GM20000 (cell line): ENCODE measurements at regions not wholly inside any gene's neighbourhood (a gene's known extent, or its start where the extent isn't known, plus 50 kb on each side); places are given as distances from the start of the nearest gene placed in this dataset.

ENCODE experiments used
- DNase-seq: peaks from one replicate; pipeline ENCODE4 v3.0.0; 2012; ENCODE audit warnings: low spot score
- CTCF ChIP-seq: IDR thresholded peaks from 2 replicates; pipeline ENCODE4 v1.5.1; 2012; ENCODE audit warnings: mild to moderate bottlenecking, control low read depth; ENCODE audit errors: extremely low read depth, missing control alignments

DNA sequence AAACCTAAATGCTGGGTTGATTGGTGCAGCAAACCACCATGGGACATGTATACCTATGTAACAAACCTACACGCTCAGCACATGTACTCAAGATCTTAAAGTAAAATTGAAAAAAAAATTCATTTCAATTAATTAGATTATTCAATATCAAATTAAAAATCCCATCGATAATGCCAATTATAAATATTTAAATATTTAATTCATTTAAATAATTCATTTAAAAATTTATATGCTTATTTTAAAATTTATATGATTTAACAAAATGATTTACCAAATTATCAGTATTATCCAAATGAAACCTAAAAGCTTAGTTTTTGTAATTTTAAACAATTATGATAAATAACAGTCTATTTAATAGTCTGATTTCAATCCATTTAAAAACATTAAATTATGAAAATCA is 560.4 kb downstream of the NUP35 start:
- DNase-seq = no peak
- TF ChIP-seq CTCF = no peak

- DNase-seq = no peak
- TF ChIP-seq CTCF = no peak
Measured at GRCh38 chr2:183696028-183696427, 571.8 kb downstream of the NUP35 start.

GRCh38 chr2:183709829-183710228 is 585.6 kb downstream of the NUP35 start:
- DNase-seq = no peak
- no peak for TF ChIP-seq CTCF

DNA sequence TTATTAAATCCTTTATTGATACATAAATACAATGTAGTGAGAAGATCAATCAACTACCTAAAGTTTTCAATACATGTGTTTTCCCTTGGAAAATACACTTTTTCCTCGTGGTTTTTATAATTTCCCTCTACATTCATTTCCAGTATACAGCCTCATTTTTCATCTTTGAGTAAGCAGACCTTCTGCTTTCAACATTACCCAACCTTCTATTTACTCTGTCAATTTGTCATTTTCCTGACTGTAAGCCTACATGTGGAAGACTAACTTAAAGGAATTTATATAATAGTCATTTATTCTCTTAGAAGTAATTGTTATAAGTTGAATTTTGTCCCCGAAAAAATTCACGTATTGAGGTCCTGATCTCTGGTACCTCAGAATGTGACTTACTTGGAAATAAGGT is 594.0 kb downstream of the NUP35 start:
- DNase-seq = no peak
- no peak for TF ChIP-seq CTCF

DNA sequence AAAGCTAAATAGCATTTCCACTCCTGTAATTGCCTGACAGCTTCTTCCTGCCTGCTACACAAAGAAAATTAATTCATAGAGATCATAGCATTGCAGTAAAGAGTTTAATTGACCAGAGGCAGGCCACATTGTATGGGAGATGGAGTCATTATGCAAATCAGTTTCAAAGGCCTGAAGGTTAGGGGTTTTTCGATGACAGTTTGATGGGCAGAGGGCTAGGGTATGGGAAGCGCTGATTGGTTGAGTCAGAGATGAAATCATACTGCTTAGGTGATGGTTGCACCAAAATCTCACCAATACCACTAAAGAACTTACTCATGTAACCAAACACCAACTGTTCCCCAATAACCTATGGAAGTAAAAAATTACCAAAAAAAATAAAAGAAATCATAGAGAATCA is 599.0 kb downstream of the NUP35 start:
- no peak for DNase-seq
- no peak for TF ChIP-seq CTCF

GRCh38 chr2:183729380-183729779 is 605.1 kb downstream of the NUP35 start:
- no peak for DNase-seq
- no peak for TF ChIP-seq CTCF

- TF ChIP-seq CTCF = no peak
- DNase-seq = no peak
Measured at GRCh38 chr2:183740241-183740640, 616.0 kb downstream of the NUP35 start.
